B cell (primary cell): ENCODE measurements at regions not wholly inside any gene's neighbourhood (a gene's known extent, or its start where the extent isn't known, plus 50 kb on each side); places are given as distances from the start of the nearest gene placed in this dataset.

Source experiments
- ATAC-seq: fragments of 200-7000 bp; cut with Tn5 transposase; one replicate; pipeline ENCODE4 v1.10.0; 2021; ENCODE audit warnings: low read depth, mild to moderate bottlenecking, moderate number of reproducible peaks, moderate library complexity
- CTCF ChIA-PET: fragments of 350-600 bp; sonication (Branson Sonifier 250); formaldehyde crosslinking; loops from one replicate; lab custom pipeline; 2021; ENCODE audit warnings: antibody characterized with exemption, inconsistent platforms; lab: Charles Lee
- POLR2A ChIA-PET: fragments of 350-600 bp; sonication (Branson Sonifier 250); formaldehyde crosslinking; loops from one replicate; lab custom pipeline; 2021; ENCODE audit warnings: antibody characterized with exemption; lab: Charles Lee
- DNase-seq: peaks from one replicate; pipeline ENCODE4 v3.0.0; 2013
- H2AFZ ChIP-seq: 2 replicates; pipeline ENCODE4 v1.6.1; 2012; ENCODE audit warnings: mild to moderate bottlenecking, low read depth, low read length; ENCODE audit not compliant: insufficient read depth, poor library complexity, severe bottlenecking
- H3K27ac ChIP-seq, 2 donors: 1 replicate in 1 of 2; 2 replicates in 1 of 2; pipeline ENCODE4 v1.5.1; 2012 to 2013; ENCODE audit warnings: low read length in 2 of 2, mild to moderate bottlenecking in 2 of 2, moderate library complexity in 1 of 2
- H3K27me3 ChIP-seq, 4 experiments: fragments of 200-600 bp in 1 of 4; sonication (generic) in 1 of 4; replicated peaks in 1 of 4; 1 replicate in 2 of 4; 2 replicates in 2 of 4; pipeline versions ENCODE4 v1.6.1 to v1.7.0; 2013 to 2016; ENCODE audit warnings: low read length in 3 of 4, mild to moderate bottlenecking in 2 of 4, mixed read lengths in 1 of 4, moderate library complexity in 1 of 4; ENCODE audit not compliant: insufficient read depth in 4 of 4, control insufficient read depth in 3 of 4; ENCODE audit errors: control extremely low read depth in 1 of 4
- H3K36me3 ChIP-seq, 2 experiments: replicated peaks in 1 of 2; 1 replicate in 1 of 2; 2 replicates in 1 of 2; pipeline versions ENCODE4 v1.6.1 to v1.7.1; 2013; ENCODE audit warnings: low read length in 1 of 2; ENCODE audit not compliant: insufficient read depth in 2 of 2, control insufficient read depth in 1 of 2; ENCODE audit errors: control extremely low read depth in 1 of 2, extremely low read depth in 1 of 2
- H3K4me1 ChIP-seq, 2 donors: fragments of 200-600 bp in 1 of 2; sonication (generic) in 1 of 2; 1 replicate in 1 of 2; 2 replicates in 1 of 2; pipeline versions ENCODE4 v1.5.1 to v1.6.1; 2013 to 2017; ENCODE audit warnings: low read length in 2 of 2; ENCODE audit not compliant: control insufficient read depth in 2 of 2, insufficient read depth in 2 of 2
- H3K4me2 ChIP-seq: replicated peaks from 2 replicates; pipeline ENCODE3; 2012; ENCODE audit warnings: mild to moderate bottlenecking, low read depth, low read length; ENCODE audit not compliant: poor library complexity, severe bottlenecking
- H3K4me3 ChIP-seq, 5 experiments: fragments of 200-600 bp in 1 of 5; sonication (generic) in 1 of 5; 1 replicate in 3 of 5; 2 replicates in 2 of 5; pipeline versions ENCODE4 v1.5.1 to v1.7.0; 2011 to 2016; ENCODE audit warnings: low read length in 4 of 5, mild to moderate bottlenecking in 4 of 5, low read depth in 2 of 5, control low read depth in 1 of 5, moderate library complexity in 1 of 5; ENCODE audit not compliant: insufficient read depth in 1 of 5; ENCODE audit errors: control extremely low read depth in 1 of 5, extremely low read depth in 1 of 5
- H3K79me2 ChIP-seq: fragments of 200-600 bp; sonication (generic); one replicate; pipeline ENCODE4 v1.6.0; 2016; ENCODE audit warnings: low read length; ENCODE audit not compliant: control insufficient read depth, insufficient read depth
- H3K9ac ChIP-seq: fragments of 200-600 bp; sonication (generic); 2 replicates; pipeline ENCODE4 v1.6.1; 2017; ENCODE audit warnings: mild to moderate bottlenecking, low read length, moderate library complexity
- H3K9me3 ChIP-seq, 3 donors: one replicate each; pipeline versions ENCODE4 v1.6.1 to v1.7.1; 2013; ENCODE audit warnings: low read length in 2 of 3; ENCODE audit not compliant: control insufficient read depth in 2 of 3, insufficient read depth in 1 of 3; ENCODE audit errors: control extremely low read depth in 1 of 3
- H4K20me1 ChIP-seq: 2 replicates; pipeline ENCODE4 v1.6.0; 2012; ENCODE audit warnings: mild to moderate bottlenecking, low read length; ENCODE audit not compliant: insufficient read depth, control insufficient read depth, poor library complexity, severe bottlenecking
- H3K27ac Mint-ChIP-seq: one replicate; pipeline ENCODE4 v1.8.0; 2021; ENCODE audit warnings: mixed read lengths
- H3K27me3 Mint-ChIP-seq: one replicate; pipeline ENCODE4 v1.8.0; 2021; ENCODE audit warnings: mixed read lengths
- H3K4me1 Mint-ChIP-seq: one replicate; pipeline ENCODE4 v1.8.0; 2021; ENCODE audit warnings: mixed read lengths
- H3K4me3 Mint-ChIP-seq: one replicate; pipeline ENCODE4 v1.8.0; 2021; ENCODE audit warnings: mixed read lengths
- H3K9me3 Mint-ChIP-seq: one replicate; pipeline ENCODE4 v1.8.0; 2022; ENCODE audit warnings: mixed read lengths; ENCODE audit not compliant: insufficient read depth
- CTCF ChIP-seq: fragments of 200-600 bp; IDR thresholded peaks from one replicate; pipeline ENCODE4 v1.8.0; 2022; ENCODE audit warnings: antibody characterized with exemption, mild to moderate bottlenecking
- EZH2 ChIP-seq: IDR thresholded peaks from 2 replicates; pipeline ENCODE4 v1.6.1; 2012; ENCODE audit warnings: borderline replicate concordance, low read depth, mild to moderate bottlenecking, moderate library complexity, low read length; ENCODE audit not compliant: insufficient read depth, poor library complexity, severe bottlenecking
- WGBS: methylation state at CpG from one replicate; pipeline ENCODE4 v1.1.5; 2013; ENCODE audit warnings: missing lambda C conversion rate; ENCODE audit not compliant: insufficient coverage; 5-methylcytosine and 5-hydroxymethylcytosine counted together
- intact Hi-C: fragments of 100-400 bp; cut with micrococcal nuclease; formaldehyde crosslinking; loops from one replicate; pipeline ENCODE4 v1.10.0; 2022

DNA sequence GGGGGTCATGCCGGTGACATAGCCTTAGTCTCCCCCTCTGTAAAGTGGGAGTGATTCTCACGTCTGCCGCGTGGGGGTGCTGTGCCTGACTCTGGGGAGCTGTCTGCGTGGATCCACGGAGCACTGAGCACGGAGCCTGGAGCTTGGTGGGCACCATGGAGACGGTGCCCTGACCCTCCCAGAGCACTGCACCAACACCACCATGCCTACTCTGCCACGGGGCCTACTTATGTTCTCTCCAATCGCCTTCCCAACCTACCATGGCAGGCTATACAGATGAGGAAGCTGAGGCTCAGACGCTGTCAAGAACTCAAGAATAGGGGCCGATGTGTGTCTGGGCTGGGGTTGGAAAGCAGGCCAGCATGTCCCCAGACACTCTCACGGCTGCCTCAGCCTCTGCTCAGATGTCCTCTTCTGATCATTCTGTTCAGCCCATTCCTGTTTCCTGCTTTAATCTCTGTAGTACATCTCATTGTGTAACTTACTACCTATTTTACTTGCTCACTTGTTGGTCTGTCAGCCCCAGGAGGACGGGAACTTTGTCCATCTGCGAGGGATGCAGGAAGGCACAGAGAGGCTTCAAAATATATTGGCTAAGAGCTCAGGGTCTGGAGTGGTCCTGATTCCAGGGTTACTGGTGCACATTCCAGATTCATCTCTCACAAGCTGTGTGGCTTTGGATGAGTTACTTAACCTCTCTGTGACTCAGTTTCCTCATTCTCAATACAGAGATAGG lies 168.1 kb upstream of the HS6ST1 start:
- no peaks in the 10 kb centered on the region for H4K20me1 ChIP-seq
- ATAC-seq, result no peak
- Mint-ChIP-seq H3K4me3 (no peak overlapping the region), H3K4me1 (no peaks in the 10 kb centered on the region), H3K27ac (no peak overlapping the region), H3K27me3 (peaks cover 18% of the 10 kb centered on the region), H3K9me3 (no peaks in the 10 kb centered on the region)
- H2AFZ ChIP-seq, result no peak overlapping the region
- peaks cover 0 to 5% (median 0%) of the 10 kb centered on the region in 4 experiments for H3K27me3 ChIP-seq
- H3K4me2 ChIP-seq, result no peak overlapping the region
- no peaks in the 10 kb centered on the region for H3K4me1 ChIP-seq
- POLR2A ChIA-PET, result no interaction called here
- H3K9ac ChIP-seq, result no peak overlapping the region
- CTCF ChIA-PET, result no interaction called here
- H3K36me3 ChIP-seq, result no peaks in the 10 kb centered on the region
- intact Hi-C loops, result no loop called here
- TF ChIP-seq EZH2 (no peak), CTCF (no peak)
- DNase-seq, result no peak
- H3K79me2 ChIP-seq, result no peaks in the 10 kb centered on the region
- H3K4me3 ChIP-seq, result no peak overlapping the region
- no peak overlapping the region for H3K27ac ChIP-seq
- 88% methylated on average over 11 of the region's 15 CpGs for WGBS
- H3K9me3 ChIP-seq, result no peaks in the 10 kb centered on the region

GRCh38 chr2:128487650-128488387 lies 169.2 kb upstream of the HS6ST1 start:
- H3K9me3 Mint-ChIP-seq, result peaks cover 3% of the 10 kb centered on the region
- Histone ChIP-seq H3K9me3 (peaks cover 0 to 10% (median 5%) of the 10 kb centered on the region in 3 donors), H3K4me1 (no peaks in the 10 kb centered on the region), H3K9ac (no peak overlapping the region), H3K36me3 (no peaks in the 10 kb centered on the region), H3K79me2 (no peaks in the 10 kb centered on the region), H4K20me1 (no peaks in the 10 kb centered on the region), H3K4me3 (no peak overlapping the region), H2AFZ (no peak overlapping the region), H3K4me2 (no peak overlapping the region), H3K27me3 (peaks cover 0 to 5% (median 0%) of the 10 kb centered on the region in 4 experiments), H3K27ac (no peak overlapping the region)
- ChIA-PET POLR2A (no interaction called here), CTCF (no interaction called here)
- H3K27ac Mint-ChIP-seq, result no peak overlapping the region
- intact Hi-C loops, result no loop called here
- TF ChIP-seq CTCF (no peak), EZH2 (no peak)
- H3K4me3 Mint-ChIP-seq, result no peak overlapping the region
- H3K4me1 Mint-ChIP-seq, result no peaks in the 10 kb centered on the region
- H3K27me3 Mint-ChIP-seq, result peaks cover 18% of the 10 kb centered on the region
- no peak for ATAC-seq
- no peak for DNase-seq
- WGBS, result no CpG with 5 or more reads among the region's 3 CpGs
